ENCODE measurements at regions not wholly inside any gene's neighbourhood (a gene's known extent, or its start where the extent isn't known, plus 50 kb on each side); places are given as distances from the start of the nearest gene placed in this dataset.
"Not testable (repeated sequence)": the region's sequence is repeated elsewhere in the genome, so short reads cannot be mapped to it uniquely, and the experiment has no call there.

DNA sequence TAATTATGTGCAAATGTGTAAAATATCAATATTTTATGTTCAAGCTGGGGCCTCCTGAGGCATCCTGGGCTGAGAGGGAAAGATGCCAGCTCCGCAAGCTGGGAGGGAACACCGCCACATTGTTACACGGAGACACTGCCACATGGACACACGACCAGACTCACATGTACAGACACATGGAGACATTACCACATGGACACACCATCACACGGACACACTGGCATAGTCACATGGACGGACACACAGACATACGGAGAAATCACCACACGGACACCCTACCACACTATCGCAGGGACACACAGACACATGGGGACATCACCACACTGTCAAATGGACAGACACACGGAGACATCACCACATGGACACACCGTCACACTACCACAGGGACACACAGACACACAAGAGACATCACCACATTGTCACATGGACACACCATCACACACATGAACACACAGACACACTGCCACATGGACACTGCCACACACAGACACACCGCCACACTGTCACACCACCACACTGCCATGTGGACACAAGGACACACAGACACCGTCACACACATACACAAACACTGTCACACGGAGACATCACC, 117.6 kb downstream of the CCDC74A start:
- Mint-ChIP-seq H3K27ac (ENCODE audit: unreplicated experiment) (no peak overlapping the region), H3K36me3 (ENCODE audit: low read depth, unreplicated experiment) (no peaks in the 10 kb centered on the region), H3K4me1 (ENCODE audit: unreplicated experiment) (peaks cover 4% of the 10 kb centered on the region), H3K27me3 (ENCODE audit: unreplicated experiment) (peaks cover 3% of the 10 kb centered on the region), H3K9me3 (ENCODE audit: unreplicated experiment) (no peaks in the 10 kb centered on the region), H3K4me3 (ENCODE audit: unreplicated experiment) (no peak overlapping the region)
- no peak for DNase-seq (ENCODE audit: low spot score)
- TF ChIP-seq, protein P1, sequence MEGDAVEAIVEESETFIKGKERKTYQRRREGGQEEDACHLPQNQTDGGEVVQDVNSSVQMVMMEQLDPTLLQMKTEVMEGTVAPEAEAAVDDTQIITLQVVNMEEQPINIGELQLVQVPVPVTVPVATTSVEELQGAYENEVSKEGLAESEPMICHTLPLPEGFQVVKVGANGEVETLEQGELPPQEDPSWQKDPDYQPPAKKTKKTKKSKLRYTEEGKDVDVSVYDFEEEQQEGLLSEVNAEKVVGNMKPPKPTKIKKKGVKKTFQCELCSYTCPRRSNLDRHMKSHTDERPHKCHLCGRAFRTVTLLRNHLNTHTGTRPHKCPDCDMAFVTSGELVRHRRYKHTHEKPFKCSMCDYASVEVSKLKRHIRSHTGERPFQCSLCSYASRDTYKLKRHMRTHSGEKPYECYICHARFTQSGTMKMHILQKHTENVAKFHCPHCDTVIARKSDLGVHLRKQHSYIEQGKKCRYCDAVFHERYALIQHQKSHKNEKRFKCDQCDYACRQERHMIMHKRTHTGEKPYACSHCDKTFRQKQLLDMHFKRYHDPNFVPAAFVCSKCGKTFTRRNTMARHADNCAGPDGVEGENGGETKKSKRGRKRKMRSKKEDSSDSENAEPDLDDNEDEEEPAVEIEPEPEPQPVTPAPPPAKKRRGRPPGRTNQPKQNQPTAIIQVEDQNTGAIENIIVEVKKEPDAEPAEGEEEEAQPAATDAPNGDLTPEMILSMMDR (IDR thresholded peaks at IDR 0.05; ENCODE audit: unreplicated experiment), result no peak

DNA sequence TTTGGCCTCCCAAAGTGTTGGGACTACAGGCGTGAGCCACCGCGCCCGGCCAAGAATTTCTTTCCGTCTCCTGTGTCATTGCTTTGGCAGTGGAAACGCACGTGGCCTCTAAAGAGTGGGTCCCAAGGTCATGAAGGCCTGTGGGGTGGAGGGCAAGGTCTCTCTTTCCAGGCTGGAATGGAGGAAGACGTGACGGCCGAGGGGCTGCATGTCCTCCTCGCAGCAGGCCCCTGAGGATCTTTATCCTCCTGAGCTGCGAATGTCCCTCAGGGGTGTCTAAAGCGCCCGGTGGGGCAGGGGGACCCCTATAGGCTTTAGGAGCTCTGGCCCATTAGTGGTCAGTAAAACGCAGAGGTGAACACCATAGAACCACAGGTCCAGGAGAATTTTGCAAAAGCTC, 118.5 kb downstream of the CCDC74A start:
- not testable (repeated sequence) for H3K36me3 Mint-ChIP-seq (ENCODE audit: low read depth, unreplicated experiment); H3K27ac Mint-ChIP-seq (ENCODE audit: unreplicated experiment); DNase-seq (ENCODE audit: low spot score); H3K4me1 Mint-ChIP-seq (ENCODE audit: unreplicated experiment); H3K27me3 Mint-ChIP-seq (ENCODE audit: unreplicated experiment); H3K9me3 Mint-ChIP-seq (ENCODE audit: unreplicated experiment); H3K4me3 Mint-ChIP-seq (ENCODE audit: unreplicated experiment)

DNA sequence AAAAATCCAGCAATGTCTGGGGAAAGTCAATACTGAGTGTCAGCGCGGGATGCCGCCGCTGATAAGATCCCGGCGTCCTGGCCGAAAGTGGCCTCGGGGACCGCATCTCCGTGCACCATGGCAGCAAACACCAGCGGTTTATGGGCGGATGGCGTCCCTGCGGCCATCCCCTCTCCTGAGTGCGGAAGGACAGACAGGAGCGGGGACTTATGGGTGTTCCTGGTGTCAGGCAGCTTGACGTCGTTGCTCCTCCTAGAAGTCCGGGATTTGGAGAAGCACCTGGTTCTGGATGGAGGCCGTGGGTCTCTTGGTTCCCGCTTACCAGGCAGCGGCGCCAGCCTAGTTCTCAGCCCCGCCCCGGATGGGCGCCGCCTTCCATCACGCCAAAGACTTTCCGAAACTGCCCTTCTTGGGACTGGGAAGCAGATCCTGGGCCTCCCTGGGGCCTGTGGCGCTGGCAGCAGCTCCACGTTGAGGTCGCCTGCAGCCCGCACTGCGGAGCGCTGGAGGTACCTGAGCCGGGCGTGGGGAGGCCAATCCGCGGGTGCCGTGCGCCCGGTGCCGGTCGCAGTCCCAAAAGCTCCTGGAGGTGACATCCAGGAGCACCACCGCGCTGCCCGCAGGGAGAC, 119.1 kb downstream of the CCDC74A start:
- no peak for DNase-seq (ENCODE audit: low spot score)
- no peaks in the 10 kb centered on the region for H3K4me1 Mint-ChIP-seq (ENCODE audit: unreplicated experiment)
- H3K9me3 Mint-ChIP-seq (ENCODE audit: unreplicated experiment), result no peaks in the 10 kb centered on the region
- peaks cover 3% of the 10 kb centered on the region for H3K27me3 Mint-ChIP-seq (ENCODE audit: unreplicated experiment)
- H3K27ac Mint-ChIP-seq (ENCODE audit: unreplicated experiment), result no peak overlapping the region
- no peak overlapping the region for H3K4me3 Mint-ChIP-seq (ENCODE audit: unreplicated experiment)
- no peaks in the 10 kb centered on the region for H3K36me3 Mint-ChIP-seq (ENCODE audit: low read depth, unreplicated experiment)
- TF ChIP-seq, protein P1 (IDR thresholded peaks at IDR 0.05; ENCODE audit: unreplicated experiment), result no peak

DNA sequence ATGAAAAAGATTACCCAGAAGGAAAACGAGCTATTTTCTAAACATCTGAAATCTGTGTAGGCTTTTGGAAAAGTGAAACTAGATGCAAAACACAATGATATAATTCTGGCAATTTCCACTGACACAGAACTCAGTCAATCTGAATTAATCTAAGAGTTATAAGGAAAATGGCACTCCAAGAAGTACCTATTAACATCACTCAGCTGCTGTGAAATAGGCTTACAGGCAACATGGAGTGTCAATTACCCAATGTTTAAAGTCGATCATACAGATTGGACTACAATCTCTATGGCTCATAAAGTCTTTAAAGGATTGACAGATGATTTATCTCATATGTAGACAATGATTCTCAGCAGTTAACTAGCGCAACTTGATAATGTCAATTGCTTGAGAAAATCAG, 120.9 kb downstream of the CCDC74A start:
- not testable (repeated sequence) for H3K36me3 Mint-ChIP-seq (ENCODE audit: low read depth, unreplicated experiment); H3K9me3 Mint-ChIP-seq (ENCODE audit: unreplicated experiment); H3K4me1 Mint-ChIP-seq (ENCODE audit: unreplicated experiment); H3K27me3 Mint-ChIP-seq (ENCODE audit: unreplicated experiment); DNase-seq (ENCODE audit: low spot score); H3K4me3 Mint-ChIP-seq (ENCODE audit: unreplicated experiment); H3K27ac Mint-ChIP-seq (ENCODE audit: unreplicated experiment)

DNA sequence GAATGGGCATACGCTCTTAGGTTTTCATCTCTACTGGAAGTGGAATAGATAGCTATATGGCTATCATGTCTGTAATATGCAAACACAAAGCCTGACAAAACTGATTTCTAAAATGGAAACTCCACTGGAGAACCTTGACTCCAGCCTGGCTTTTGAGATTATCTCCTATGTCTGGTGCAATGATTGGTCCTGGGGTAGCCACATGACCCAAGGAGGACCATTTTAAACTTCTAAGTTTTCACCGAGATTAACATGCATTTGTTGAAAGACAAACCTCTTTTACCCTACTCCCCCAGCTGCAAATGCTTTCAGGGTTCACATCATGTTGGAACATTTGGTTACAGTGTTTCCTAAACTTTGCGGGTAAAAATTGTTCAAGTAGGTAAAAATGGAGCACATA, 124.6 kb downstream of the CCDC74A start:
- not testable (repeated sequence) for H3K4me1 Mint-ChIP-seq (ENCODE audit: unreplicated experiment); H3K27me3 Mint-ChIP-seq (ENCODE audit: unreplicated experiment); H3K9me3 Mint-ChIP-seq (ENCODE audit: unreplicated experiment); DNase-seq (ENCODE audit: low spot score); H3K27ac Mint-ChIP-seq (ENCODE audit: unreplicated experiment); H3K4me3 Mint-ChIP-seq (ENCODE audit: unreplicated experiment); H3K36me3 Mint-ChIP-seq (ENCODE audit: low read depth, unreplicated experiment)

DNA sequence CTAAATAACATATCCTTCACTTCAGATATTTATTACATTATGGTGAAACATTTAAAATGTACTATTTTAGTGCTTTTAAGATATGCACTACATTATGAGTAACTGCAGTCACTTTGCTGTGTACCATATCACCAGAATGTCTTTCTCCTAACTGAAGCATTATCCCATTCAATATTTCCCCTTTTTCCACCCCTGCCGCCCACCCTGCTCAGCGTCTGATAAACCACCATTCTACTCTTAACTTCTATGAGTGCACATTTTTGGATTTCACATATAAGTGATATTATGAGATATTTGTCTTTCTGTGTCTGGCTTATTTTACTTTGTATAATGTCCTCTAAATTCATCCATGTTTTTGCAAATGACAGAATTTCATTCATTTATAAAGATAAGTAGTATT, 126.4 kb downstream of the CCDC74A start:
- DNase-seq (ENCODE audit: low spot score); H3K4me1 Mint-ChIP-seq (ENCODE audit: unreplicated experiment); H3K27me3 Mint-ChIP-seq (ENCODE audit: unreplicated experiment); H3K36me3 Mint-ChIP-seq (ENCODE audit: low read depth, unreplicated experiment); H3K4me3 Mint-ChIP-seq (ENCODE audit: unreplicated experiment); H3K9me3 Mint-ChIP-seq (ENCODE audit: unreplicated experiment); H3K27ac Mint-ChIP-seq (ENCODE audit: unreplicated experiment): not testable (repeated sequence)

DNA sequence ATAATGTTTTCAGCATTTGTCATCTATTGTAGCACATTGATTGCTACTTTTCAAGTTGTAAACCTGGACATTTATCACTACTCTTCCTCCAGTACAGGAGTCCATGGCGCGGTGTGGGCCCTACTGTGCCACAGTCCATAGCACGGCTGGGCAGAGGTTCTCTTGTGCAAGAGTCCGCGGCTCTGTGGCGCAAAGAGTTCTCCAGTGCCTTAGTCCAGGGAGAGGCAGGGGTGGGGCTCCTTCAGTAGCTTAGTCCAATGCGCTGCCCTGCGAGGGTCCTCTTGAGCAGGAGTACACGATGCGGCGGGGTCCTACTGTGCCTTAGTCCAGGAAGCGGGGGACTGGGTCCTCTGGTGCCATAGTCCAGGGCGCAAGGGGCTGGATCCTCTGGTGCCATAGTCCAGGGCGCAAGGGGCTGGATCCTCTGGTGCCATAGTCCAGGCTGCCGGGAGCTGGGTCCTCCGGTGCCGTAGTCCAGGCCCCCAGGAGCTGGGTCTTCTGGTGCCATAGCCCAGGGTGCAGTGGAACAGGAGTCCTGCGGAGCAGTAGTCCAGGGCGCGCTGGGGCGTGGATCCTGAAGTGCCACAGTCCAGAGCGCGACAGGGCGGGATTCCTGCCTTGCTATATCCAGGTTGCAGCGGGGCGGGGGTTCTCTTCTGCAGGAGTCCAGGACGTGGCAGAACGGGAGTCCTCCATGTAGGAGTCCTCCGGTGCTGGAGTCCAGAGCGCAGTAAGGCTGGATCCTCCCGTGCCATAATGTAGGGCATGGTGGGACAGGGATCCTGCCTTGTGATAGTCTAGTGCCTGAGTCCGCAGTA, 129.3 kb downstream of the CCDC74A start:
- Mint-ChIP-seq H3K4me3 (ENCODE audit: unreplicated experiment) (no peak overlapping the region), H3K36me3 (ENCODE audit: low read depth, unreplicated experiment) (no peaks in the 10 kb centered on the region), H3K27ac (ENCODE audit: unreplicated experiment) (no peak overlapping the region), H3K4me1 (ENCODE audit: unreplicated experiment) (no peaks in the 10 kb centered on the region), H3K27me3 (ENCODE audit: unreplicated experiment) (peaks cover 2% of the 10 kb centered on the region), H3K9me3 (ENCODE audit: unreplicated experiment) (no peaks in the 10 kb centered on the region)
- TF ChIP-seq, protein P1 (IDR thresholded peaks at IDR 0.05; ENCODE audit: unreplicated experiment), result no peak
- no peak for DNase-seq (ENCODE audit: low spot score)
